ENCODE measurements at regions not wholly inside any gene's neighbourhood (a gene's known extent, or its start where the extent isn't known, plus 50 kb on each side); places are given as distances from the start of the nearest gene placed in this dataset.

DNA sequence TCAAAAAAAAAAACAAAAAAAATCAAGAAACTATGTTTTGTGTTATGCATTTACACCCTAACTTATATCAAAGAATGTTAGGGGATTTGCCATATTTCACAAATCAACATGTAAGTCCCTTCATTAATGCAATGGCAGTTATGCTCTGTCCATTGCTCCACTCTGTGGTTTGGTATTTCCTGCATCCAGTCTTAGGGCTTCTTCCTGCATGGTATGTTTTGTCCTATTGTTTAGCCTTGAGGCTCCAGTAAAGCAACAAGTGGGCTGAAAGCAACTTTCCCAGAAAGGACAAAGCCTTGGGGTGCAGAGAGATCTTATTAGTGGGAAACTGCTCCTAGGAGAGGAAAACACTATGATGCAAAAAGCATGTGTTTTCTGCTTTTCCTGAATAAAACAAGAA lies 474.1 kb downstream of the IRS1 start:
- no peak overlapping the region for H3K9ac ChIP-seq (ENCODE audit: low read length)
- H3K4me3 ChIP-seq (ENCODE audit: low read length) = no peak overlapping the region
- no peak overlapping the region for H3K27ac ChIP-seq (ENCODE audit: low read depth, low read length)
- no peaks in the 10 kb centered on the region for H3K36me3 ChIP-seq (ENCODE audit: control insufficient read depth, insufficient read depth, low read length)
- H3K27me3 ChIP-seq (ENCODE audit: control insufficient read depth, insufficient read depth, low read length) = no peaks in the 10 kb centered on the region
- H3K4me1 ChIP-seq (ENCODE audit: control insufficient read depth, insufficient read depth, low read length) = no peaks in the 10 kb centered on the region

DNA sequence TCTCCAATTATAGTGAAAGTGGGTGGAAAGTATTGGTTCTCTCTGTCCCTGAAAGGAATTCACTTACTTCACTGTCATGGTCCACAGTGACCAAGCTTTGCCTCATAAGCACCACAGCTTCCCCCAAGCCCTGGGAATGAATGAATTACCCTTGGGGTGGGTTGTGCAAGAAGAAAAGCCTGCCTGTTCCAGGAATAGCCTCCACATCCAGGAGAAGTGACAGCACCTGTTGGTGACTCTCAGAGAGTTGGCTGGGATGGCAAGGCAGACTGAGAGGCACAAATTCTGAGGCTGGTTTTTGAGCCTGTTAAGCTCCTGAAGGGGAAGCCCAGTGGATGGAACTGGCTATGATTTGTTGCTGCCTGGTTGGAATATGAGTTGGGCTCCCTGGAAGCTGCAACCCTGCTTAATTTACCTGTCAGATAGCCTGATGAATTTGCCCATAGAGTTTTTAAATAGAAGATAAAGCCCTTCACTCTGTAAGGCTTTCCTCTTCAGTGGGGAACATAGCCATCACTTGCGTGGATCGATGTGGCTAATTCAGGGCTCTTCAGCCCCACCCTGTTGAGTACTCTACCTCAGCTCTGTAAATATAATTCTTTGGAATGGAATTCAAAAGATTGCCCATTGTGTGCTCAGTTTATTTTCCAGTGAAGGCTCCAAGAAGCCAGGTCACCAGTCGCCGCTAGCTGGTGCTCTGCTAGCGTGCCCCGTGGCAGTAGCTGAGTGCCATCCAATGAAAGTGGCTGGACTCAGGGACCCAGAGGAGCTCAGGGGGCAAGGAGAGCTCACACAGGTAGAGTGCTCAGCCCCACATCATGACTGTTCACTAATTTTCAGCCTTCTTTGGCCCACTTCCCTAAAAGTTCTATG lies 479.3 kb downstream of the IRS1 start:
- no peaks in the 10 kb centered on the region for H3K4me1 ChIP-seq (ENCODE audit: control insufficient read depth, insufficient read depth, low read length)
- H3K9ac ChIP-seq (ENCODE audit: low read length) = no peak overlapping the region
- H3K4me3 ChIP-seq (ENCODE audit: low read length) = no peak overlapping the region
- H3K36me3 ChIP-seq (ENCODE audit: control insufficient read depth, insufficient read depth, low read length) = no peaks in the 10 kb centered on the region
- H3K27me3 ChIP-seq (ENCODE audit: control insufficient read depth, insufficient read depth, low read length) = no peaks in the 10 kb centered on the region
- no peak overlapping the region for H3K27ac ChIP-seq (ENCODE audit: low read depth, low read length)

- no peaks in the 10 kb centered on the region for H3K27me3 ChIP-seq (ENCODE audit: control insufficient read depth, insufficient read depth, low read length)
- H3K27ac ChIP-seq (ENCODE audit: low read depth, low read length) = no peak overlapping the region
- H3K4me3 ChIP-seq (ENCODE audit: low read length) = no peak overlapping the region
- H3K4me1 ChIP-seq (ENCODE audit: control insufficient read depth, insufficient read depth, low read length) = no peaks in the 10 kb centered on the region
- H3K9ac ChIP-seq (ENCODE audit: low read length) = no peak overlapping the region
- H3K36me3 ChIP-seq (ENCODE audit: control insufficient read depth, insufficient read depth, low read length) = no peaks in the 10 kb centered on the region
These were observed 481.6 kb downstream of the IRS1 start for GRCh38 chr2:226317970-226318369.

DNA sequence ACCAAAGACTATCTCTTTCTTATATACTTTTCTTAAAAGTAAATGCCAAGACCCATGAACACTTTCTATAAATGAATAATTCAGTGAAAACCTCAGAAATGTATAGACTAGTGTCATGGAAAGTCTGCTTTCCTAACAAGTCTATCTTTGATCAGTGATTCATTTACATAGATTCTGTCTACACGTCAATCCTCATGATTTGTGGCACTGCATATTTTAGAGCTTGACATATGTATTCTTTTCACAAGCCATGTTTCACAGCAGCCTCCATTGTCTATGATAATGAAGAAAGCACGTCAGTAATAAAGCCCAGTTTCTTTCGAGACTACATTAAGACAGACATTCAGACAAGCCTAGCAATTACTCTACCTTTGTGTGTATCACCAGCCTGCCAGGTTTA lies 486.6 kb downstream of the IRS1 start:
- Histone ChIP-seq H3K4me1 (ENCODE audit: control insufficient read depth, insufficient read depth, low read length) (peaks cover 4% of the 10 kb centered on the region), H3K27ac (ENCODE audit: low read depth, low read length) (no peak overlapping the region), H3K27me3 (ENCODE audit: control insufficient read depth, insufficient read depth, low read length) (no peaks in the 10 kb centered on the region), H3K4me3 (ENCODE audit: low read length) (no peak overlapping the region), H3K36me3 (ENCODE audit: control insufficient read depth, insufficient read depth, low read length) (no peaks in the 10 kb centered on the region), H3K9ac (ENCODE audit: low read length) (no peak overlapping the region)

- no peak overlapping the region for H3K27ac ChIP-seq (ENCODE audit: low read depth, low read length)
- no peaks in the 10 kb centered on the region for H3K36me3 ChIP-seq (ENCODE audit: control insufficient read depth, insufficient read depth, low read length)
- H3K27me3 ChIP-seq (ENCODE audit: control insufficient read depth, insufficient read depth, low read length) = no peaks in the 10 kb centered on the region
- peaks cover 4% of the 10 kb centered on the region for H3K4me1 ChIP-seq (ENCODE audit: control insufficient read depth, insufficient read depth, low read length)
- no peak overlapping the region for H3K9ac ChIP-seq (ENCODE audit: low read length)
- H3K4me3 ChIP-seq (ENCODE audit: low read length) = no peak overlapping the region
These were observed 487.5 kb downstream of the IRS1 start for GRCh38 chr2:226312155-226312554.

DNA sequence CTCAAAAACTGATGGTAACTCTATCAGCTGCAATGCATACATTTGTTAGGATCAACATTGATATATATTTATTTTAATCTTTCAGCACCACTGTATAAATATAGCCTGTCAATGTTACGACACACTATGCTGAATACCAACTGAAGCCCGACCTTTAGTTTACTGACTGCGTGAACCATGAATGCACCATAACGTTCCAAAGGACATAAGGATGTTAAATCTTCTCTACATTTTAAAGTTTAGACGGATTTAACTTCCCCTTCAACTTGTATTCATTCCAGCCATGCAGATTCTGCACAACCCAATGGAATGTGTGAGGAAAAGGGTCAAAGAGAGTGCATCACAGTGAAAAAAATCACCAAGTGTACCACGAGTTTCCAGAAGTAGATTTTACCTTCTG lies 489.5 kb downstream of the IRS1 start:
- Histone ChIP-seq H3K4me3 (ENCODE audit: low read length) (no peak overlapping the region), H3K27ac (ENCODE audit: low read depth, low read length) (no peak overlapping the region), H3K27me3 (ENCODE audit: control insufficient read depth, insufficient read depth, low read length) (no peaks in the 10 kb centered on the region), H3K9ac (ENCODE audit: low read length) (no peak overlapping the region), H3K36me3 (ENCODE audit: control insufficient read depth, insufficient read depth, low read length) (no peaks in the 10 kb centered on the region), H3K4me1 (ENCODE audit: control insufficient read depth, insufficient read depth, low read length) (peaks cover 4% of the 10 kb centered on the region)

DNA sequence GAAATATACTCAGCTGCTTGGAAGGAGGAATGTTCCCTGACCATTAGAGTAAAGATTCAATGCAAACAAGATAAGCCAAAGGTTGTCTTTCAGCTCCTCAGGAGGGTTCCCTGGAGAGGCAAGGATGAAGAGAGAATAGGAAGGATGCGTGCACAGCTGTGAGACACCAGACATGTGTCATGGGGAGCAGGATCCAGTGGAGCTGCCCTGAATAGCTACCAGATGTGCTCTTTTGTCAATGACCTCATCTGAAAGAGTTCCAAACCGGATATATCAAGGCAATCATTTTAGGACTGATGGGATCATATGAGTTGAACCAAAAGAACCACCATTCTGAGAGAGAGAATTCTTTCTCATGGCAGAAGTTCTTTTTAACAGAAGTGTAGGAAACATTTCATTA lies 490.6 kb downstream of the IRS1 start:
- no peak overlapping the region for H3K27ac ChIP-seq (ENCODE audit: low read depth, low read length)
- no peak overlapping the region for H3K4me3 ChIP-seq (ENCODE audit: low read length)
- no peaks in the 10 kb centered on the region for H3K36me3 ChIP-seq (ENCODE audit: control insufficient read depth, insufficient read depth, low read length)
- H3K4me1 ChIP-seq (ENCODE audit: control insufficient read depth, insufficient read depth, low read length) = peaks cover 4% of the 10 kb centered on the region
- no peaks in the 10 kb centered on the region for H3K27me3 ChIP-seq (ENCODE audit: control insufficient read depth, insufficient read depth, low read length)
- H3K9ac ChIP-seq (ENCODE audit: low read length) = no peak overlapping the region

- Histone ChIP-seq H3K27me3 (ENCODE audit: control insufficient read depth, insufficient read depth, low read length) (no peaks in the 10 kb centered on the region), H3K4me1 (ENCODE audit: control insufficient read depth, insufficient read depth, low read length) (peaks cover 4% of the 10 kb centered on the region), H3K36me3 (ENCODE audit: control insufficient read depth, insufficient read depth, low read length) (no peaks in the 10 kb centered on the region), H3K9ac (ENCODE audit: low read length) (no peak overlapping the region), H3K27ac (ENCODE audit: low read depth, low read length) (no peak overlapping the region), H3K4me3 (ENCODE audit: low read length) (no peak overlapping the region)
These were observed 491.3 kb downstream of the IRS1 start for GRCh38 chr2:226308323-226308680.

DNA sequence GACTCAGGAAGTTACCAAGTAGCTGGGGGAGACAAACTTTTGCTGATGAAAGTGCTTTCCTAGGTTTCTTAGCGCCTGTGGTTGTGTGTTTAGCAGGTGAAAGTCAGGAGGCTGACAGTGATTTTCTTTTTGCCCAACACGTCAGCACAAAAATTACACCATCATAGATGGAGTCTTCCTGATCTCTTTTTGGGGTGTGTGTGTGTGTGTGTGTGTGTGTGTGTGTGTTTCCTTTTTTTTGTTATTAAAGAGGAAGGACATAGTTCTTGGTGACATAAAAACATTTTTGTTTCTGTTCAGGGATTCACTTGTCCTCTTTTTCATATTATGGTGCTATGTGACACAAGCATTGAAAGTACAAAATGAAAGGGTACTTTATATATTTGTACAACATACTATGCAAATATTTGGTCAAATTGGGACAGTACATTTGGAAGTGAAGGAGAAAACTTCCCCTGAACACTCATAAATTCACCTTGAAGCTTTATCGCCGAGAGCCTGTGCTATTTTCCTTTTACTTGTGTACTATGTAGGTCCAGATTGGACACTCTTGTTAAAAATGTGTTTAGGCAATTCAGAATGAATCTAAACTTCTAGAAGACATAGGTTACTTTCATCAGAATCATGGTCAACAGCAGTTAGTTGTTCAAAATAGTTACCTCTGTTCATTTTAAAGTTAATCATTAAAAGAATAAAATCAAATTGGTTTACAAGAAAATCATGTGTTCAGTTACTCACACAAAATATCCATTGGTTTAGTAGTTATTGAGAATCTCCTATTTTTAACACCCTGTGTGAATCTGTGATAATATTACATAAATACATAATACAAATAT lies 491.9 kb downstream of the IRS1 start:
- peaks cover 4% of the 10 kb centered on the region for H3K4me1 ChIP-seq (ENCODE audit: control insufficient read depth, insufficient read depth, low read length)
- no peak overlapping the region for H3K9ac ChIP-seq (ENCODE audit: low read length)
- H3K4me3 ChIP-seq (ENCODE audit: low read length) = no peak overlapping the region
- no peak overlapping the region for H3K27ac ChIP-seq (ENCODE audit: low read depth, low read length)
- H3K36me3 ChIP-seq (ENCODE audit: control insufficient read depth, insufficient read depth, low read length) = no peaks in the 10 kb centered on the region
- H3K27me3 ChIP-seq (ENCODE audit: control insufficient read depth, insufficient read depth, low read length) = no peaks in the 10 kb centered on the region

- no peak overlapping the region for H3K27ac ChIP-seq (ENCODE audit: low read depth, low read length)
- H3K27me3 ChIP-seq (ENCODE audit: control insufficient read depth, insufficient read depth, low read length) = no peaks in the 10 kb centered on the region
- peaks cover 4% of the 10 kb centered on the region for H3K4me1 ChIP-seq (ENCODE audit: control insufficient read depth, insufficient read depth, low read length)
- H3K36me3 ChIP-seq (ENCODE audit: control insufficient read depth, insufficient read depth, low read length) = no peaks in the 10 kb centered on the region
- no peak overlapping the region for H3K4me3 ChIP-seq (ENCODE audit: low read length)
- no peak overlapping the region for H3K9ac ChIP-seq (ENCODE audit: low read length)
These were observed 492.7 kb downstream of the IRS1 start for GRCh38 chr2:226306969-226307368.

DNA sequence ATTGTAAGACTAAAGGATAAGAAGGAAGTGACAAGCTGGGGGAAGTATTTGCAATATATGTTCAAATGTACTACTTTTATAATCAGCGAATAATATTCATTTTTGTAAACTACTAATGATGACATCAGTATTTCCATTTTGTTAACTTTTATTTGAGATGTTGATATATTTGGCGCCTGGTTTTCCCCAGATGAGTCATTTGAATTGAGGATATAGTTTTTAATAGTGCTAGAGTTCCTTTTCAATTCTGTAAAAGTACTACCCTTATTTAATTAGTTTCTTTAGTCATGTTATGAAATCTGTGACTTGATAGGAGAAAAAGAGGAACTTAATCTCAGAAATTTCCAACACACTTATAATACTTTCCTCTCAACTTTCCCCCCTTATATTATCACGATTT lies 495.3 kb downstream of the IRS1 start:
- H3K9ac ChIP-seq (ENCODE audit: low read length) = no peak overlapping the region
- H3K4me3 ChIP-seq (ENCODE audit: low read length) = no peak overlapping the region
- H3K36me3 ChIP-seq (ENCODE audit: control insufficient read depth, insufficient read depth, low read length) = no peaks in the 10 kb centered on the region
- H3K4me1 ChIP-seq (ENCODE audit: control insufficient read depth, insufficient read depth, low read length) = no peaks in the 10 kb centered on the region
- H3K27me3 ChIP-seq (ENCODE audit: control insufficient read depth, insufficient read depth, low read length) = no peaks in the 10 kb centered on the region
- H3K27ac ChIP-seq (ENCODE audit: low read depth, low read length) = no peak overlapping the region

- no peaks in the 10 kb centered on the region for H3K4me1 ChIP-seq (ENCODE audit: control insufficient read depth, insufficient read depth, low read length)
- H3K4me3 ChIP-seq (ENCODE audit: low read length) = no peak overlapping the region
- H3K27me3 ChIP-seq (ENCODE audit: control insufficient read depth, insufficient read depth, low read length) = no peaks in the 10 kb centered on the region
- no peaks in the 10 kb centered on the region for H3K36me3 ChIP-seq (ENCODE audit: control insufficient read depth, insufficient read depth, low read length)
- H3K27ac ChIP-seq (ENCODE audit: low read depth, low read length) = no peak overlapping the region
- no peak overlapping the region for H3K9ac ChIP-seq (ENCODE audit: low read length)
These were observed 495.9 kb downstream of the IRS1 start for GRCh38 chr2:226303707-226304106.

Measured in rectal smooth muscle tissue (tissue), 1 donor.